Glutamatergic neuron (in vitro differentiated cells): ENCODE measurements at regions not wholly inside any gene's neighbourhood (a gene's known extent, or its start where the extent isn't known, plus 50 kb on each side); places are given as distances from the start of the nearest gene placed in this dataset.

Source experiments
- DNase-seq: peaks from one replicate; pipeline ENCODE4 v3.0.0; 2022
- H3K27ac Mint-ChIP-seq: one replicate; pipeline ENCODE4 v1.8.0; 2020; ENCODE audit warnings: mild to moderate bottlenecking, mixed read lengths, inconsistent platforms; ENCODE audit not compliant: unreplicated experiment
- H3K27me3 Mint-ChIP-seq: one replicate; pipeline ENCODE4 v1.8.0; 2020; ENCODE audit warnings: mild to moderate bottlenecking, moderate library complexity, mixed read lengths, inconsistent platforms; ENCODE audit not compliant: unreplicated experiment
- H3K36me3 Mint-ChIP-seq: one replicate; pipeline ENCODE4 v1.8.0; 2020; ENCODE audit warnings: mild to moderate bottlenecking, mixed read lengths, inconsistent platforms; ENCODE audit not compliant: unreplicated experiment
- H3K4me1 Mint-ChIP-seq: one replicate; pipeline ENCODE4 v1.8.0; 2020; ENCODE audit warnings: mild to moderate bottlenecking, low read depth, mixed read lengths, inconsistent platforms; ENCODE audit not compliant: unreplicated experiment
- H3K4me3 Mint-ChIP-seq: one replicate; pipeline ENCODE4 v1.8.0; 2020; ENCODE audit warnings: mild to moderate bottlenecking, mixed read lengths, inconsistent platforms; ENCODE audit not compliant: unreplicated experiment
- H3K9me3 Mint-ChIP-seq: one replicate; pipeline ENCODE4 v1.8.0; 2020; ENCODE audit warnings: mild to moderate bottlenecking, moderate library complexity, mixed read lengths, inconsistent platforms; ENCODE audit not compliant: unreplicated experiment
- CTCF ChIP-seq: fragments of 200-600 bp; sonication (generic); IDR thresholded peaks from one replicate; pipeline ENCODE4 v1.5.0; 2021; ENCODE audit not compliant: partially characterized antibody, unreplicated experiment

- no peak for TF ChIP-seq CTCF
- Mint-ChIP-seq H3K27ac (no peak overlapping the region), H3K9me3 (no peaks in the 10 kb centered on the region), H3K27me3 (no peaks in the 10 kb centered on the region), H3K4me3 (no peak overlapping the region), H3K36me3 (no peaks in the 10 kb centered on the region), H3K4me1 (no peaks in the 10 kb centered on the region)
- no peak for DNase-seq
Measured at GRCh38 chr10:36325815-36326214, 683.7 kb upstream of the FZD8 start.

GRCh38 chr10:36324831-36325230 is 682.7 kb upstream of the FZD8 start:
- no peak for TF ChIP-seq CTCF
- Mint-ChIP-seq H3K9me3 (peaks cover 2% of the 10 kb centered on the region), H3K4me1 (no peaks in the 10 kb centered on the region), H3K27me3 (no peaks in the 10 kb centered on the region), H3K36me3 (no peaks in the 10 kb centered on the region), H3K4me3 (no peak overlapping the region), H3K27ac (no peak overlapping the region)
- no peak for DNase-seq

- H3K4me1 Mint-ChIP-seq, result no peaks in the 10 kb centered on the region
- DNase-seq, result no peak
- H3K27me3 Mint-ChIP-seq, result no peaks in the 10 kb centered on the region
- no peak overlapping the region for H3K27ac Mint-ChIP-seq
- no peak overlapping the region for H3K4me3 Mint-ChIP-seq
- no peaks in the 10 kb centered on the region for H3K9me3 Mint-ChIP-seq
- TF ChIP-seq CTCF, result no peak
- H3K36me3 Mint-ChIP-seq, result peaks cover under 1% of the 10 kb centered on the region
Measured at GRCh38 chr10:36313142-36313541, 671.0 kb upstream of the FZD8 start.

- DNase-seq, result no peak
- TF ChIP-seq CTCF, result no peak
- peaks cover 8% of the 10 kb centered on the region for H3K36me3 Mint-ChIP-seq
- no peaks in the 10 kb centered on the region for H3K27me3 Mint-ChIP-seq
- H3K4me3 Mint-ChIP-seq, result no peak overlapping the region
- no peaks in the 10 kb centered on the region for H3K4me1 Mint-ChIP-seq
- H3K9me3 Mint-ChIP-seq, result peaks cover 2% of the 10 kb centered on the region
- H3K27ac Mint-ChIP-seq, result no peak overlapping the region
Measured at GRCh38 chr10:36303896-36304295, 661.8 kb upstream of the FZD8 start.

GRCh38 chr10:36302086-36302485 is 660.0 kb upstream of the FZD8 start:
- DNase-seq, result no peak
- Mint-ChIP-seq H3K36me3 (no peaks in the 10 kb centered on the region), H3K4me1 (peaks cover 5% of the 10 kb centered on the region), H3K4me3 (no peak overlapping the region), H3K9me3 (no peaks in the 10 kb centered on the region), H3K27me3 (no peaks in the 10 kb centered on the region), H3K27ac (no peak overlapping the region)
- TF ChIP-seq CTCF, result no peak
